ENCODE measurements at regions not wholly inside any gene's neighbourhood (a gene's known extent, or its start where the extent isn't known, plus 50 kb on each side); places are given as distances from the start of the nearest gene placed in this dataset.
"Not testable (repeated sequence)": the region's sequence is repeated elsewhere in the genome, so short reads cannot be mapped to it uniquely, and the experiment has no call there.

GRCh38 chr6:80930376-80930775, 822.1 kb downstream of the TENT5A start:
- DNase-seq (ENCODE audit: low read depth): no peak

DNA sequence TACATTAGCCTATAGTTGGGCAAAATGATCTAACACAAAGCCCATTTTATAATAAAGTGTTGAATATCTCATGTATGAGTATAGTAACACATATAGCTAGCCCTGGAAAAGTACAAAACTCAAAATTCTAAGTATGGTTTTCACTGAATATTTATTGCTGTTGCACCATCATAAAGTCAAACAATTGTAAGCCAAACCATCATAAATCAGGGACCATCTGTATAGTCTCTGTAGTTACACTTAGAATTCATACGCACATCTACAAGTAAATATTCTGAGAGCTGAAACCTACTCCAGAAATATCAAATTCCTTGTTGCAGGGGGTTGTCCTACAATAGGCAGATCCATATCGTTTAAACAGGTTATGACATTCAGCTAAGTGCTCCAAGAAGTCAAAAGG, 817.3 kb downstream of the BCKDHB start:
- no peak for DNase-seq (ENCODE audit: low read depth)

- DNase-seq (ENCODE audit: low read depth): no peak
Measured at GRCh38 chr6:80922916-80923455, 816.5 kb downstream of the BCKDHB start.

DNA sequence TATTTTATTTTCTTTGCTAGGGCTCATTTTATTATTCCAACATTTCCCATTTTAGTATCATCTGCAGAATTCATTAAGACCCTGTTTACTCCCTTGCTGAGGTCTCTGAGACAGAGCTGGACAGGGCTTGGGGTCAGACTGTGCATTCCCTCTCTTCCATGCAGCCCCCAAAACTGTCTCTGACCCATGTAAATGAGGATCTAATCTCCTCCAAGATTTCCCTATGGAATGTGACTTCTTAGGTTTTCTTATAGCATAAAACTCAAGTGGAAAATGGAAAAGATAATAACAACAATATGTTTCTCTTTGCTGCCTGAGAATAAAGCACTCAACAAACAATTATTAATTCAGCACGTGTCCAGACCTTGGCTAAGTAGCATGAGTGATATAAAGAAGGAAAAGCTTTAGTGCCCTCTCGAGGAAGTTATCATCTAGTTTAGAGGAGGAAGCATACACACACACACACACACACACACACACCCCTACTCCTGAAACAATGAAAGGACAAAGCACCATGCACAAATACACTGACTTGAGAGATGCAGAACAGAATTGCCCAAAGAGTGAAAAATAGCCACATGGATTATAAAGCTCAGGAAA, 815.5 kb downstream of the BCKDHB start:
- no peak for DNase-seq (ENCODE audit: low read depth)

DNA sequence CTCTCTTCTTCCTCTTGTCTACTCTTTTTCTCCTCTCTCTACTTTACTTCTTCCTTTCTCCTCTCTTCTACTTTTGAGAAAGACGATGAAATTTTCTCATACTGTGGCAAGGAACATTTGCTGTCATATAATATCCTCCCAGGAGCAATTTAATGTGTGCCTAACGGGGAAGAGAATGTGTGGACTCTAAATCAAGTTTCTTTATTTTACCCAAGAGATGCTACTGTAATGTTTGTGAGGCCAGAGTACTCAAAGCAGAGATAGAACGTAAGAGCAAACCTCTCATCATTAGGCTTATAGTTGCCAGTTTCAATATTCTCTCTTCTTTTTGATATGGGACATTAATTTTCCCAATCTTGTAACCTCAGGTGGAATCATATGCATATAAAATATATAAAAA, 801.4 kb downstream of the BCKDHB start:
- DNase-seq (ENCODE audit: low read depth): no peak

- DNase-seq (ENCODE audit: low read depth): no peak
Measured at GRCh38 chr6:80903711-80904110, 797.2 kb downstream of the BCKDHB start.

DNA sequence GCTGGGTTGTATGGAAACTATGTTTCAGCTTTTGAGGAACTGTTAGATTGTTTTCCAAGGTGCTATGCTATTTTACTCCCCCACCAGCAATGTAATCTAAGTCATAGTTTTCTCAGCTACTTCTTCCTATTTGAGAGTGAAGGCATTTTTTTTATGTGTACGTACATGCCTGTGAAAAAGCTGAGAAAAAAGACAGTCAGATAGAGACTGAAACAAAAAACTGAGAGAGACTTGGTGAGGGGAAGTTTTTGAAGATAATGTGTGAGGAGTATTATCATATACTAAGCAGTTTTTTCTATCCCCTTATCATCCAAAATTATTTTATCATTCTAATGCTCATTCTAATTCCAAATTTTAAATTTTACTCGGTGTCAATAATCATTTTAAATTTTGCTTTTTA, 780.0 kb downstream of the BCKDHB start:
- DNase-seq (ENCODE audit: low read depth): no peak

DNA sequence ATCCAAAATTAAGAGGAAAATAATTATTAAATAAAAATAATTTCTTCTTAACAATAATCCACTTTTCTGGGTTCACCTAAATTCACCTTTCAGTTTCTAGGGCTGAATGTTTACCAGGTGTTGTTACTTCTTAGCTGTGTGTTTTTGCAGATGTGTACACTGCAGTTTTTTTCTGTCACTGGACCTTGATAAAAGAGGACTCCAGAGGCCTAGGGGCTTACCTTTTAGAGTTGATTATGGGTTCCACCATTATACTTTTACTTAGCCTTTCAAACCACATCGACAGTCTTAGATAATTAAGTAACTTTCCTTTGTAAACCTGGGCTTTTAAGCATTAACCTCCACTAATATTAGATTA, 766.5 kb downstream of the BCKDHB start:
- DNase-seq (ENCODE audit: low read depth): no peak

- DNase-seq (ENCODE audit: low read depth): no peak
Measured at GRCh38 chr6:80872199-80872950, 765.9 kb downstream of the BCKDHB start.

GRCh38 chr6:80862756-80863155, 756.3 kb downstream of the BCKDHB start:
- no peak for DNase-seq (ENCODE audit: low read depth)

DNA sequence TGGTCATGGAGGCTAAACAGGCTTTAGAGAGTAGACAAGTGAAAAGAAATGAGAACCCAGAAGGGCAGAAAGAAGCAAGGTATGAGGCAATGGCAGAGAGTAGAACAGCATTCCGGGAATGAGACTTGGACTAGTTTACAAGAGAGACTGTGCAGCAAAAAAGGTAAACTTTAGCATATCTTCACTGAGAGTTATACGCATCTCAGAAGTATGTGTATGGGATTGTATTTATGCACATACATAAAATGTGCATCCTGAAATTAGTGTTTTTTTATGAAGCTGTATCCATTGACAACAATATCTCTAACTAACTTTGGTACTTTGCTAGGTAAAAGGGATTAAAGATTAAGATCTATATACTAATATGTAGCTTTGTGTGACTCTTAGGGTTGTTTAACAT, 753.6 kb downstream of the BCKDHB start:
- DNase-seq (ENCODE audit: low read depth): no peak

- DNase-seq (ENCODE audit: low read depth): not testable (repeated sequence)
Measured at GRCh38 chr6:80847973-80848372, 741.5 kb downstream of the BCKDHB start.

GRCh38 chr6:80832337-80832736, 725.9 kb downstream of the BCKDHB start:
- no peak for DNase-seq (ENCODE audit: low read depth)

DNA sequence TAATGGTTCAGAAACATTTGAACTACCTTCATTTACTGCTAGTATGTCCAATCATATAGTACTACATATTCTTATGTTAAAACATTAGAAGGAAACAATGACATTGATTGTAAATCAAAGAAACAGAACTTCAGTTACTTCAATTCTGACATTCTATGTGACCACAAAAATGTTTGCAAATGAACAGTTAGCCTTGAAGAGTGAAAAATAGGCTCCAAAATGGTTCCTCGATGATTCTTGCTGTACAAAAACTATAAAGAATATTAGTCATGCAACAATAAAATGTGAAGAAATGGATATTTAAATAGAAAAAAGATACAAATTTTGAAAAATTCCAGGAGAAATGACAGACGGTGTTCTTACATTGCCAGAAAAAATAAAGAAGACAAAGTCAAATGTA, 686.9 kb downstream of the BCKDHB start:
- no peak for DNase-seq (ENCODE audit: low read depth)

DNA sequence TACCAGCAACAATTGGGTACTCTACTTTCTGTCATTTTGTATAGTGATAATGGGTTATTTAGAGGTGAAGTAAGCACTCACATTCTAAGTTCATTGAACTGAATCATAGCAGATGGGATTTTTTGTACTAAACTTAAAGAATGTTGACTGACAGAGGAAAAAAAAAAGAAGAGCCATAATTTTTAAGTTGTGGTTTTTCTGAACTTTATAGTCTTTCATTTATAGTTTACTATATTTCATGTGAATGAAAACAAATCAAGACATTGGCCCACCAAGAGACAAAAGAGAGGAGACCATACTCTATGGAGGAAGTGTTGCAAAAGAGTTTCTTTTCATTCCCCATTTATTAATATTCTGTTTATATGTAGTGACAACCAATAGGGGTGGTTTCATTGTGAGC, 685.7 kb downstream of the BCKDHB start:
- DNase-seq (ENCODE audit: low read depth): no peak

DNA sequence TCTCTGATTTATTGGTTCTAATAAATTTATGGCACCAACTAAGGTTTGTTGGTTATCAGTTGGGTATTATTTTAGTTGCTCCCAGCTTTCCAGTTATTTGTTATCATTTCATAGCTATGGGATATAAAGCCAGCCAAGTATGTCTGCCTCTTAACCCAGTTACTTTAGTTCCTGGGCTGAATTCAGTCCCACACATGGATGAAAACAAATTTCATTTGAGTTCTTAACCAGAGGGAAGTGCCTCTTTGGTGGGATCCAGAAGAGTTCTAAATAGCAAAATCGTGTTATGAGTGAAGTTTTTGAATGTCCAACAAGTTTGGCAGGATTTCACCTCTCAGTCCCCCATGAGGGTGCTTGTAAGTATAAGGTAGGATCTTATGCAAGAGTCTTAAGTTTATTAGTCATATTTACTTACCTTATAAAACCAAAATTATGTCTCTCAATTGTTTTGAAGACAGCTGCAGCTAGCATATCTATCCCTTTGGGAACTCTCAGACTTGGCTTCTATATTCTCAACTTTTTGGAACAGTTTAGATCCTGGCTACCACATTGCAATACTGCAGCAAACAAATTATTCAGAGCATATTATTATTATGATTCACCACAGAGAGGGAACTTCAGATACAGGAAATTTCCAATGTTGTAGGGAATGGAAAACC, 683.6 kb downstream of the BCKDHB start:
- no peak for DNase-seq (ENCODE audit: low read depth)

DNA sequence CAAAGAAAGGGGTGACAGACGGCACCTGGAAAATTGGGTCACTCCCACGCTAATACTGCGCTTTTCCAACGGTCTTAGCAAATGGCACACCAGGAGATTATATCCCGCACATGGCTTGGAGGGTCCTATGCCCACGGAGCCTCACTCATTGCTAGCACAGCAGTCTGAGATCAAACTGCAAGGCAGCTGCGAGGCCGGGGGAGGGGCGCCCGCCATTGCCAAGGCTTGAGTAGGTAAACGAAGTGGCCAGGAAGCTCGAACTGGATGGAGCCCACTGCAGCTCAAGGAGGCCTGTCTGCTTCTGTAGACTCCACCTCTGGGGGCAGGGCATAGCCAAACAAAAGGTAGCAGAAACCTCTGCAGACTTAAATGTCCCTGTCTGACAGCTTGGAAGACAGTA, 676.8 kb downstream of the BCKDHB start:
- not testable (repeated sequence) for DNase-seq (ENCODE audit: low read depth)

DNA sequence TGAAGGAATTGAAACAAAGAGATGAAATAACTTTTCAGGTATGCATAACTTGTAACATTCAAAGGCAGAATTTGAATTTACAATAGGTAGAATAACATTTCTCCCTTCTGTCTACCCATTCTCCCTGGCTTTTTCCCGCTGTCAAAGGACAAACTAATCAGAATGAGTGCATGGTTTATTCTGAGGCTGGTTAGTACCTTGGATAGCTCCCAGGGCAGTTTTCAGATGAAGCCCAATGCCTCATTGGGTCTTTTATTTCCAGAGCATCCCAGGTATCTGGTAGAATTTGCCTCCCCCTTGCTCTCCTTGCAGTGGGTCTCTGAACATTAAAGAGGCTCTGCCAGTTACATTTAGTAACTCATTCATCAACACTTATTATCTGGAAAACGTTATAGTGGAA, 665.5 kb downstream of the BCKDHB start:
- no peak for DNase-seq (ENCODE audit: low read depth)

- no peak for DNase-seq (ENCODE audit: low read depth)
Measured at GRCh38 chr6:80769106-80769505, 662.6 kb downstream of the BCKDHB start.

GRCh38 chr6:80767808-80768207, 661.3 kb downstream of the BCKDHB start:
- DNase-seq (ENCODE audit: low read depth): no peak

DNA sequence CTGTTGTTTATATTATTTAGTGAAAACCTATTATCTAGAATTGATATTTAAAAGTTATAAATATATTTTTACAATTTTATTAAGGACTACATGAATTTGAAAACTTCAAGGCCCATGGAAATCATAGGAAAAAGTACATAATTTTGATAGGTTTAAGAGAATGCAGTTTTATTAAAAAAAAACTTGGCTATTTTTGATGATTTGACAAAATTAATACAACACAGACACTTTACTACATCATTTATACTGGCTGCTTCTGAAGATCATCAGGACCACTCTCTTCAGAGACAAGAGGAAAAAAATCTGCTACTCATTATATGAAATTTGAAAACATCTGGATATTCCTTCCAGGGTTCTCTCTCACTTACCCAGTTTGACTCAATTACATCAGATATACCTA, 637.7 kb downstream of the BCKDHB start:
- DNase-seq (ENCODE audit: low read depth): no peak

DNA sequence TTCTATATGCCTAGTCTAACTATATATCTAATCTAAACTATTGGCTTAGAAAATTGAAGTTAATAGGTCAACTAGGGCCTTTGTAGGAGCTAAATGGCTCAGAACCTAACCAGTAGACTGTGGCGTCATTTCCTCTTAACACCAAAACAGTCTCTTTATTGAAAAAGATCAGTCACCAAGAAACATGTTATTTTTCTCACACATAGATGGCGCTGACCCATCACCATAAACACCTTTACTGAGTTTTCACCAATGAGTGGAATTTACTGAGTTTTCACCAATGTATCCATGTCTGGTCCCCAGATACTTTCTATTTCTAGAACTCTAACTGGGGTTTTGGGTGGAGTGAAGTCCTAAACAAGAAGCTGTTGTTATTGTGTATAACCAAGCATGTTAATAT, 636.0 kb downstream of the BCKDHB start:
- no peak for DNase-seq (ENCODE audit: low read depth)

DNA sequence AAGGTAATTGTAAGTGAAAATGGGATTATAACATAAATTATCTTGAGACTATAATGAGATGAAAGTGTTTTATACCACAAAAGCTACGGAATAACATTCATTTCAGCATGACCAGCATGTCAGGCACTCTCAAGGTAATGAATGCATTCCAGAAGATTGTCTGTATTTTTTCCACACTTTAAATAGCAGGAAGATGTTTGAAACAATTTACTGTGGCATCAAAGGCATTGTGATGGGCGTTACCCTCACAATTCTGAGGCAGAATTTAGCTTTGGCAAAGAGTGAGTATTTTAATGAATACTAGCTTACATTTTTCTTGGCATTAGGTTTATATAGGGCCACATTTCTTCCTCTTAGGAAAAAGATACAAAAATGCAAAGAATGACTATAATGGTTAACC, 627.2 kb downstream of the BCKDHB start:
- no peak for DNase-seq (ENCODE audit: low read depth)

Measured in stimulated activated CD8-positive, alpha-beta memory T cell treated with anti-CD3 and anti-CD28 coated beads, Interleukin-12 subunit alpha, Interleukin-12 subunit beta, amount 100 ng/mL, for 4 hours (primary cell).